Esophagus mucosa (tissue), 1 donor: ENCODE measurements at regions not wholly inside any gene's neighbourhood (a gene's known extent, or its start where the extent isn't known, plus 50 kb on each side); places are given as distances from the start of the nearest gene placed in this dataset.
"Not testable (repeated sequence)": the region's sequence is repeated elsewhere in the genome, so short reads cannot be mapped to it uniquely, and the experiment has no call there.

Experiments used
- ATAC-seq: fragments of 200-7000 bp; cut with Tn5 transposase; one replicate; pipeline ENCODE4 v1.9.1; 2020
- donor health status: DM: yes; HTN: yes; CAD: no.

DNA sequence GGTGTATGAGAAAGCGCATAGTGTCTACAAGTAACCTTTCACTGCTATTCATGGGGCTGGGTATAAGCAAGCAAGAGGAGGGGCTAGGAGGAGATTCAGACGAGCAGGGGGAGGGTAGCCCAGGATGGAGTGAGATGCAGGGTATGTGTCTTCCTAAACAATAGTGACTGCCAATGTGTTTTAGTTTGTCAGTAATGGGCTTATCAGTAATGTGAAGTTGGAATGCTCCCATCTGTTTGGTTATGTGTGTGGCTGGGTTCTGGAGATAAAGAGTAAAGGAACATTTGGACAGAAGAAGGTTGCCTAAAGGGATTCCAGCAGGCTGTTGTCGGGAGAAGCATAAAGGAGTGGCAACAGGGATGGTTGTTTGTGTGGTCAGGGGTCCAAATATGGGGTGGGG is 62.7 kb upstream of the EZR start:
- ATAC-seq = not testable (repeated sequence)

- ATAC-seq = not testable (repeated sequence)
Measured at GRCh38 chr6:158881276-158881675, 62.1 kb upstream of the EZR start.

DNA sequence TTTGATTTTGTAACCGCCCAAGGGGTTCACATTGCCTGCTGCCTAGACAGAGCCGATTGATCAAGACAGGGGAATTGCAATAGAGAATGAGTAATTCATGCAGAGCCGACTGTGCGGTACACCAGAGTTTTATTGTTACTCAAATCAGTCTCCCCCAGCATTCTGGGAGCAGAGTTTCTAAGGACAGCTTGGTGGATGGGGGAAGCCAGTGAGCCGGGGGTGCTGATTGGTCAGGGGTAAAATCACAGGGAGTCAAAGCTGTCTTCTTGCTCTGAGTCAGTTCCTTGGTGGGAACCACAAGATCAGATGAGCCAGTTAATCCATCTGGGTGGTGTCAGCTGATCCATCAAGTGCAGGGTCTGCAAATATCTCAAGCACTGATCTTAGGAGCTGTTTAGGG is 60.0 kb upstream of the EZR start:
- no peak for ATAC-seq

DNA sequence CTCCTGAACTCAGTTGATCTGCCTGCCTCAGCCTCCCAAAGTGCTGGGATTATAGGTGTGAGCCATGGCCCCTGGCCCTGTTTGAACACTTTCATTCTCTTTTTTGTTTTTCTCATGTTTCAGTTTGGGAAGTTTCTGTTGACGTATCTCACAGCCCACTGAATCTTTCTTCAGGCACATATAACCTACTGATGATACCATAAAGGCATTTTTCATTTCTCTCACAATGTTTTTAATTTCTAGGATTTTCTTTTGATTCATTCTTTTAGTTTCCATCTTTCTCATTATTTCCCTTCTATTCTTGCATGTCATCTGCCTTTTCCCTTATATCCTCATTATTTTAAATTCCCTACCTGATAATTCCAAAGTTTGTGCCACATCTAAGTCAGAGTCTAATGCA is 58.5 kb upstream of the EZR start:
- ATAC-seq = no peak

DNA sequence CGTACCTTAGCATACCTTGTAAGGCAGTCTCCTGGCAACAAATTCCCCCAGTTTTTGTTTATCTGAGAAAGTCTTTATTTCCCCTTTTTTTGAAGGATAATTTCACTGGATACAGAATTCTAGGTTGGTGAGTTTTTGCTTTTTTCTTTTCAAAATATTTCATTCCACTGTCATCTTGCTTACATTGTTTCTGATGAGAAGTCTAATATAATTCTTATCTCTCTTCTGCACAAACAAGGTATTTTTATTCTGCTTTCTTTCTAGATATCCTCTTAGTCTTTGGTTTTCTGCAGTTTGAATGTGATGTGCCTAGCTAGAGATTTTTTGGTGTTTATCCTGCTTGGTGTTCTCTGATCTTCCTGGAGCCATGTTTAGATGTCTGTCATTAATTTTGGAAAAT is 57.7 kb upstream of the EZR start:
- no peak for ATAC-seq

DNA sequence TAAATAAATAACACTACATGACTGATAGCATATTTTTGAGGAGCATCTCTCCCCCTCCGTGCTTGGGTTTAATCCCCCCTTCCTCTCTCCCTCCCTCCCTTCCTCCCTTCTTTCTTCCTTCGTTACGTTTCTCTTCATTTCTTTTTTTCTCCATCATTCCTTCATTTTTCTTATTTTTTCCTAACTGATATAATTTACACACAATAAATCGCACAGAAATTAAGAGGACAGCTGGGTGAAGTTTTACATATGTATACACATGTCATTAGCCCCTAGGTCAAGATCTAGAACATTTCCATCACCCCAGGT is 51.4 kb upstream of the EZR start:
- ATAC-seq = no peak

- peak; percentile 93 for ATAC-seq
Measured at GRCh38 chr6:158869826-158870648, 50.9 kb upstream of the EZR start.

DNA sequence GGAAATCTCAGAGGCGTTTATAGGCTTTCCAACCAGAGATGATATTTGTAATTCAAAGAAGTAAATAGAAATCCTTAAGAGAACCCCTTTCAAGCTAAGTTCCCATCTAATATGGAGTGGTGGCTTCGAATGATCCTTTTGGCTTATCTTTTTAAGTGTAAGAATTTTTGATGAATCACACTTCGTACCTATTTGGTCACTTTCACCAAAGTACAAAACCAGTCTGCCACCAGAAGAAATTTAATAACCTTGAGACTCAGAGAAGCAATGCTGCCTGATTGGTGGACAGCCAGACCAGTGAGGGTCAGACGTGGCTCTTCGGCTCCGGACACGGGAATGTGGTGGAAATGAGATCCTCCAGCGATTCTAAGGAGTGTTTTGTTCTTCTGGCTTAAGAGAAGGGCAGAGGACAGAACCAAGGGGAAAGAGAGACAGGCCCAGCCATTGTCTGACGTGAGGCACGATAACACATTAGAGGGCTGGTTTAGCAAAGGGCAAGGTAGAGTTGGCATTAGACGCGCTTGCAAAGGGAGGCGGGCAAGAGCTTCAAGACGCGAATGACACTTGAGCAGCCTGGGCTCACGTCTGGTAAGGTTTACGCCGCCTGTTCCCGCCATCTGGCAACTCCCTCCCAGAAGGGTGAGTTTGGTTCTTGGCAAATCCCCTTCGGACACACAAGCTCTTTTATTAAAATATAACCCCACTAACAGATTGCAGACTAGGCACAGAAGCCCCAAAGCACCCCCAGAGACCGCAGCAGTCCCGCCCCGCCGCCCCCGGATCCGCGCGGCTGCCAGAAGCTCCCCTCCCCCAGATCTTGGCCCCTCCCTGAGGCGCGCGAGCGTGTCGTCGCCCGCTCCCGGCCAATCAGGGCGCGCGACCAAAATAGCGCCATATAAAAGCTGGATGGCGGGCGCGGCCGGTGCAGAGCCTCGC is 50.0 kb upstream of the EZR start:
- ATAC-seq = peak; percentile 55
